ENCODE measurements at regions not wholly inside any gene's neighbourhood (a gene's known extent, or its start where the extent isn't known, plus 50 kb on each side); places are given as distances from the start of the nearest gene placed in this dataset.

- H3K4me1 ChIP-seq (ENCODE audit: control insufficient read depth, insufficient read depth, low read length), result peaks cover 5% of the 10 kb centered on the region
- no peak overlapping the region for H3K4me3 ChIP-seq (ENCODE audit: low read length)
- H3K4me2 ChIP-seq (ENCODE audit: low read length), result no peak overlapping the region
- H3K36me3 ChIP-seq (ENCODE audit: insufficient read depth, low read length), result peaks cover 3% of the 10 kb centered on the region
- H3K27me3 ChIP-seq (ENCODE audit: control insufficient read depth, insufficient read depth, low read length), result no peaks in the 10 kb centered on the region
- H3K9ac ChIP-seq (ENCODE audit: low read depth, low read length), result no peak overlapping the region
- no peaks in the 10 kb centered on the region for H3K9me3 ChIP-seq (replicated peaks; ENCODE audit: low read length)
Observed at GRCh38 chr1:178020968-178021640, 51.2 kb upstream of the SEC16B start.

DNA sequence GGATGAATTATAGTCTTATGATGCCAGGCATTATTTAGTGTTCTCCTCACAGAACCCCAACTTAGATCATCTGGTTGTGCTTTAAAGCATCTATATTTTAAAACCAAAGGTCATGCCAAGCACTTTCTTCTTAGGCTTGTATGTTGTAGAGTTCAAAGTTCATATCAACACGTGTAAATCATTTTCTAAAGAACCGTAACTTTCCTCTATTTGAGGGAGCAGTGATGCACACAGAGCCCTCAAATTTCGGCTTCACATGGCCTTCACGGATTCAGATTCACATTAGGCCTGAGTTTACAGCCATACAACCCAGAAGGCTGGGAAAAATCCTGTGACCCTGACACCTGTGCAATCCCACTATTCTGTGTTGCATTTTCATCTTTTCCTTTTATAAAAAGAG lies 52.1 kb upstream of the SEC16B start:
- H3K9ac ChIP-seq (ENCODE audit: low read depth, low read length), result no peak overlapping the region
- no peak overlapping the region for H3K4me2 ChIP-seq (ENCODE audit: low read length)
- no peaks in the 10 kb centered on the region for H3K27me3 ChIP-seq (ENCODE audit: control insufficient read depth, insufficient read depth, low read length)
- peaks cover 3% of the 10 kb centered on the region for H3K36me3 ChIP-seq (ENCODE audit: insufficient read depth, low read length)
- peaks cover 5% of the 10 kb centered on the region for H3K4me1 ChIP-seq (ENCODE audit: control insufficient read depth, insufficient read depth, low read length)
- H3K4me3 ChIP-seq (ENCODE audit: low read length), result no peak overlapping the region
- H3K9me3 ChIP-seq (replicated peaks; ENCODE audit: low read length), result no peaks in the 10 kb centered on the region

GRCh38 chr1:178023181-178023618 lies 53.3 kb upstream of the SEC16B start:
- no peak overlapping the region for H3K9ac ChIP-seq (ENCODE audit: low read depth, low read length)
- no peak overlapping the region for H3K4me3 ChIP-seq (ENCODE audit: low read length)
- no peaks in the 10 kb centered on the region for H3K27me3 ChIP-seq (ENCODE audit: control insufficient read depth, insufficient read depth, low read length)
- peaks cover 3% of the 10 kb centered on the region for H3K36me3 ChIP-seq (ENCODE audit: insufficient read depth, low read length)
- H3K4me2 ChIP-seq (ENCODE audit: low read length), result no peak overlapping the region
- H3K9me3 ChIP-seq (replicated peaks; ENCODE audit: low read length), result no peaks in the 10 kb centered on the region
- peaks cover 5% of the 10 kb centered on the region for H3K4me1 ChIP-seq (ENCODE audit: control insufficient read depth, insufficient read depth, low read length)

GRCh38 chr1:178024504-178024903 lies 54.6 kb upstream of the SEC16B start:
- Histone ChIP-seq H3K36me3 (ENCODE audit: insufficient read depth, low read length) (peaks cover 3% of the 10 kb centered on the region), H3K9ac (ENCODE audit: low read depth, low read length) (no peak overlapping the region), H3K4me1 (ENCODE audit: control insufficient read depth, insufficient read depth, low read length) (peaks cover 5% of the 10 kb centered on the region), H3K4me3 (ENCODE audit: low read length) (no peak overlapping the region), H3K4me2 (ENCODE audit: low read length) (no peak overlapping the region), H3K27me3 (ENCODE audit: control insufficient read depth, insufficient read depth, low read length) (no peaks in the 10 kb centered on the region), H3K9me3 (replicated peaks; ENCODE audit: low read length) (no peaks in the 10 kb centered on the region)

- Histone ChIP-seq H3K4me2 (ENCODE audit: low read length) (no peak overlapping the region), H3K4me1 (ENCODE audit: control insufficient read depth, insufficient read depth, low read length) (peaks cover 5% of the 10 kb centered on the region), H3K9ac (ENCODE audit: low read depth, low read length) (no peak overlapping the region), H3K36me3 (ENCODE audit: insufficient read depth, low read length) (peaks cover 3% of the 10 kb centered on the region), H3K9me3 (replicated peaks; ENCODE audit: low read length) (no peaks in the 10 kb centered on the region), H3K4me3 (ENCODE audit: low read length) (no peak overlapping the region), H3K27me3 (ENCODE audit: control insufficient read depth, insufficient read depth, low read length) (no peaks in the 10 kb centered on the region)
Observed at GRCh38 chr1:178025613-178026356, 55.9 kb upstream of the SEC16B start.

DNA sequence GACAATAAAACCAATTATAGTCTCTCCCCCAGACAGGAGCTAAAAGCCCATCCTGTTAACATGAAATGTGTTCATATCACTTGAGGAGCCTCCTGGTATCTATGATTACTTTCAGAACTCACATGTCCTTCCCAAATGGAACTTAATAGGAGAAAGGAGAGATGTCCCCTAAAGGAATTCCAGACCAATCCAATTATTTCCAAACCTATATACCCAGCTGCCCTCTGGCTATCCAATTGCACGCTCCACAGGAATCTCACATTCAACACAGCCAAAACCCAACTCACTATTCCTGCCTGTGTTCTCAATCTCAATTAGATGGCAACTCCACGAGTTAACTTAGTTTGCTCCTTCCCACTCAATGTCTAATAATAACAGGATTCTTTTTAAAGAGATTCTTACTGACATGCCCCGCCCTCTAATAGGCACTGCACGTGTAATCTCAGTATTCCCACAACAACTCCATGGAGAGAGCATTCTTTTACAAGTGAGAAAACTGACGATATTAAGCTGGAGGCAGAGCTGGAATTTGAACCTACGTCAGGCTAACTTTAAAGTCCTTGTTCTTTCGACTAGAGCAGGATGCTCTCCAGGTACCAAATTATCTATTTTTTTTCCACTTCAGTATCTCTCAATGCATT lies 59.1 kb upstream of the SEC16B start:
- peaks cover 3% of the 10 kb centered on the region for H3K36me3 ChIP-seq (ENCODE audit: insufficient read depth, low read length)
- H3K27me3 ChIP-seq (ENCODE audit: control insufficient read depth, insufficient read depth, low read length), result no peaks in the 10 kb centered on the region
- H3K9me3 ChIP-seq (replicated peaks; ENCODE audit: low read length), result no peaks in the 10 kb centered on the region
- peaks cover 8% of the 10 kb centered on the region for H3K4me1 ChIP-seq (ENCODE audit: control insufficient read depth, insufficient read depth, low read length)
- H3K4me2 ChIP-seq (ENCODE audit: low read length), result no peak overlapping the region
- no peak overlapping the region for H3K4me3 ChIP-seq (ENCODE audit: low read length)
- no peak overlapping the region for H3K9ac ChIP-seq (ENCODE audit: low read depth, low read length)

DNA sequence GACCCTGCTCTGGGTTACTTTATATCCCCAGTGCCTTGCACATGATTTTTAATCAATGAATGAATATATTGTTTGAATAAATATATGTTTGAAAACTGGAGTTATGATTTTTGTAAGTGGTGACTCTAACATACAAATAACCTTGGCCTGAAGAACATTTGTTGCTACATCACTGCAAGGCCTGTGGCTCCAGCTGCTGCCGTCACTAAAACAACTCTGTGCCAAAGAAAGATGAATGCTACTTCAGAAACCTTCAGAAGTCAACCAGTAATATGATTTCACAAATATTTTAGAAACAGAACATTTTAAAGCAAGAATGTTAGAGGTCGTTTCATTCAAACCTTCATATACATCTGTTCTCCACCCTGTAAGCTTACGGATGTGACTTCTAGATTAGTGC lies 60.6 kb upstream of the SEC16B start:
- Histone ChIP-seq H3K4me1 (ENCODE audit: control insufficient read depth, insufficient read depth, low read length) (peaks cover 13% of the 10 kb centered on the region), H3K27me3 (ENCODE audit: control insufficient read depth, insufficient read depth, low read length) (no peaks in the 10 kb centered on the region), H3K9me3 (replicated peaks; ENCODE audit: low read length) (no peaks in the 10 kb centered on the region), H3K36me3 (ENCODE audit: insufficient read depth, low read length) (no peaks in the 10 kb centered on the region), H3K9ac (ENCODE audit: low read depth, low read length) (no peak overlapping the region), H3K4me2 (ENCODE audit: low read length) (no peak overlapping the region), H3K4me3 (ENCODE audit: low read length) (no peak overlapping the region)

- Histone ChIP-seq H3K4me1 (ENCODE audit: control insufficient read depth, insufficient read depth, low read length) (peaks cover 9% of the 10 kb centered on the region), H3K27me3 (ENCODE audit: control insufficient read depth, insufficient read depth, low read length) (no peaks in the 10 kb centered on the region), H3K36me3 (ENCODE audit: insufficient read depth, low read length) (no peaks in the 10 kb centered on the region), H3K4me3 (ENCODE audit: low read length) (no peak overlapping the region), H3K9ac (ENCODE audit: low read depth, low read length) (no peak overlapping the region), H3K4me2 (ENCODE audit: low read length) (no peak overlapping the region), H3K9me3 (replicated peaks; ENCODE audit: low read length) (no peaks in the 10 kb centered on the region)
Observed at GRCh38 chr1:178031856-178032320, 62.0 kb upstream of the RASAL2 start.

DNA sequence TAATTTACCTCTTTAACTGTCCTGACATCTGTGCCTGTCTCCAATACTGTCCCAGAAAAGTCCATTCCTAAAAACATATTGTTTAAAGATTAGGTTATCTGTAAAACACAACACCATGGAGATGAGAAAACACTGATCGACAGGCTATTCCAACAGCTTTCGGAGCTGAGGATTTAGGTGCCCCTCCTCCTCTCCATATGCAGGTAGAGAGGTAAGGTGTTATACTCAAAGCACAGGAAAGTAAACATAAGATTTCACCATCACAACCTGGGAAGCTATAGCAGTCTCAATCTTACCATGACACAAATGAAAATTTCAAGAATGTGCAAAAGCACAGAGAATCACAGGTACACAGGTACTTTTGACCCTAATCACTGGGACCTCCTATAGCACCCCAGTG lies 60.9 kb upstream of the RASAL2 start:
- no peak overlapping the region for H3K4me2 ChIP-seq (ENCODE audit: low read length)
- no peaks in the 10 kb centered on the region for H3K9me3 ChIP-seq (replicated peaks; ENCODE audit: low read length)
- no peak overlapping the region for H3K9ac ChIP-seq (ENCODE audit: low read depth, low read length)
- H3K4me1 ChIP-seq (ENCODE audit: control insufficient read depth, insufficient read depth, low read length), result peaks cover 9% of the 10 kb centered on the region
- no peaks in the 10 kb centered on the region for H3K36me3 ChIP-seq (ENCODE audit: insufficient read depth, low read length)
- no peaks in the 10 kb centered on the region for H3K27me3 ChIP-seq (ENCODE audit: control insufficient read depth, insufficient read depth, low read length)
- no peak overlapping the region for H3K4me3 ChIP-seq (ENCODE audit: low read length)

- no peaks in the 10 kb centered on the region for H3K27me3 ChIP-seq (ENCODE audit: control insufficient read depth, insufficient read depth, low read length)
- no peak overlapping the region for H3K4me3 ChIP-seq (ENCODE audit: low read length)
- H3K36me3 ChIP-seq (ENCODE audit: insufficient read depth, low read length), result no peaks in the 10 kb centered on the region
- H3K4me2 ChIP-seq (ENCODE audit: low read length), result no peak overlapping the region
- H3K9ac ChIP-seq (ENCODE audit: low read depth, low read length), result no peak overlapping the region
- H3K9me3 ChIP-seq (replicated peaks; ENCODE audit: low read length), result no peaks in the 10 kb centered on the region
- H3K4me1 ChIP-seq (ENCODE audit: control insufficient read depth, insufficient read depth, low read length), result peaks cover 13% of the 10 kb centered on the region
Observed at GRCh38 chr1:178034676-178035075, 59.2 kb upstream of the RASAL2 start.

- Histone ChIP-seq H3K4me3 (ENCODE audit: low read length) (no peak overlapping the region), H3K4me2 (ENCODE audit: low read length) (no peak overlapping the region), H3K4me1 (ENCODE audit: control insufficient read depth, insufficient read depth, low read length) (peaks cover 13% of the 10 kb centered on the region), H3K9me3 (replicated peaks; ENCODE audit: low read length) (no peaks in the 10 kb centered on the region), H3K27me3 (ENCODE audit: control insufficient read depth, insufficient read depth, low read length) (no peaks in the 10 kb centered on the region), H3K9ac (ENCODE audit: low read depth, low read length) (no peak overlapping the region), H3K36me3 (ENCODE audit: insufficient read depth, low read length) (no peaks in the 10 kb centered on the region)
Observed at GRCh38 chr1:178036090-178036489, 57.8 kb upstream of the RASAL2 start.
